Chondrocyte (in vitro differentiated cells): ENCODE measurements at regions not wholly inside any gene's neighbourhood (a gene's known extent, or its start where the extent isn't known, plus 50 kb on each side); places are given as distances from the start of the nearest gene placed in this dataset.

Experiments used
- DNase-seq: peaks from one replicate; pipeline ENCODE4 v3.0.0; 2021; ENCODE audit warnings: mixed read lengths, low spot score
- H3K27ac Mint-ChIP-seq: one replicate; pipeline ENCODE4 v1.8.0; 2021; ENCODE audit warnings: mild to moderate bottlenecking, moderate library complexity, mixed read lengths; ENCODE audit not compliant: unreplicated experiment
- H3K27me3 Mint-ChIP-seq: 2 replicates; pipeline ENCODE4 v1.8.0; 2021; ENCODE audit warnings: low read depth, mixed read lengths
- H3K36me3 Mint-ChIP-seq: 2 replicates; pipeline ENCODE4 v1.8.0; 2021; ENCODE audit warnings: low read depth, mixed read lengths
- H3K4me1 Mint-ChIP-seq: 2 replicates; pipeline ENCODE4 v1.8.0; 2021; ENCODE audit warnings: low read depth, mild to moderate bottlenecking, mixed read lengths
- H3K4me3 Mint-ChIP-seq: one replicate; pipeline ENCODE4 v1.8.0; 2021; ENCODE audit warnings: mild to moderate bottlenecking, moderate library complexity, mixed read lengths; ENCODE audit not compliant: unreplicated experiment
- H3K9me3 Mint-ChIP-seq: 2 replicates; pipeline ENCODE4 v1.8.0; 2021; ENCODE audit warnings: low read depth, mixed read lengths
- TF ChIP-seq, protein P1 (sequence below): fragments of 200-600 bp; sonication (generic); IDR thresholded peaks from 2 replicates; pipeline ENCODE4 v1.5.0; 2021; ENCODE audit warnings: antibody characterized with exemption, mild to moderate bottlenecking, moderate library complexity

GRCh38 chr2:45279356-45279755 is 270.1 kb upstream of the SIX2 start:
- Mint-ChIP-seq H3K4me3 (no peak overlapping the region), H3K36me3 (no peaks in the 10 kb centered on the region), H3K27me3 (no peaks in the 10 kb centered on the region), H3K9me3 (no peaks in the 10 kb centered on the region), H3K4me1 (peaks cover 74% of the 10 kb centered on the region), H3K27ac (no peak overlapping the region)
- TF ChIP-seq, protein P1, sequence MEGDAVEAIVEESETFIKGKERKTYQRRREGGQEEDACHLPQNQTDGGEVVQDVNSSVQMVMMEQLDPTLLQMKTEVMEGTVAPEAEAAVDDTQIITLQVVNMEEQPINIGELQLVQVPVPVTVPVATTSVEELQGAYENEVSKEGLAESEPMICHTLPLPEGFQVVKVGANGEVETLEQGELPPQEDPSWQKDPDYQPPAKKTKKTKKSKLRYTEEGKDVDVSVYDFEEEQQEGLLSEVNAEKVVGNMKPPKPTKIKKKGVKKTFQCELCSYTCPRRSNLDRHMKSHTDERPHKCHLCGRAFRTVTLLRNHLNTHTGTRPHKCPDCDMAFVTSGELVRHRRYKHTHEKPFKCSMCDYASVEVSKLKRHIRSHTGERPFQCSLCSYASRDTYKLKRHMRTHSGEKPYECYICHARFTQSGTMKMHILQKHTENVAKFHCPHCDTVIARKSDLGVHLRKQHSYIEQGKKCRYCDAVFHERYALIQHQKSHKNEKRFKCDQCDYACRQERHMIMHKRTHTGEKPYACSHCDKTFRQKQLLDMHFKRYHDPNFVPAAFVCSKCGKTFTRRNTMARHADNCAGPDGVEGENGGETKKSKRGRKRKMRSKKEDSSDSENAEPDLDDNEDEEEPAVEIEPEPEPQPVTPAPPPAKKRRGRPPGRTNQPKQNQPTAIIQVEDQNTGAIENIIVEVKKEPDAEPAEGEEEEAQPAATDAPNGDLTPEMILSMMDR, result no peak
- DNase-seq, result no peak

DNA sequence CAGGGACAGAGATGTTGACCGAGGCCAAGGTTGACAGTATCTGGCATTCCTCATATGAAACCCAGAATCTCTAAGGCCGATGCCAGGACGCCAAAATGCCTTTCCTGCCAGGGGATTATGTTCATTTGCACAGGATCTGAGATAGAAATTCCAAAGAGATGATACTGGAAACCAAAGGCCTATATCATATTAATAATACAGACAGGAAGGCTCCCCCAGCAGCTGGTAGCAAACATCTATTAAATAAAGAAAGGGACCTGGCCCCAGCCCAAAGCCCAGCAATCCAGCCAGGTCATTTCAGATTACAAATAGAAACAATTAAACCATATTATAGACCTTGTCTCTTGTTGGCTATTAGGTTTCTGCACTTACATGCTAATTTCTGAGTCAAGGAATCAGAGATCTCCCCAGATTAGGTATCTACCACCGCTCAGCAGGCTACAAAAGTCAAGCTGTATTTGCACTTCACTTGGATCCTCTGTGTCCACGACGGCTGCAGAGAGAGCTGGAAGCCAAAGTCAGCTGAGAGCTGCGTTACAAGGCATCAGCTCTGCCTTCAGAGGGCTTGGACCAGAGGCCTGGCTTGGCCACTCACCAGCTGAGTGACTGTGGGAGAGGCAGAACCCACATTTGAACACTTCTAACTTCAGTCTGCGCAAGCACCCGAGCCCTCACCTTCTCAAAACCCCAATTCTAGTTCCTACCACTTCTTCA is 269.3 kb upstream of the SIX2 start:
- DNase-seq, result no peak
- TF ChIP-seq, protein P1, result no peak
- peaks cover 74% of the 10 kb centered on the region for H3K4me1 Mint-ChIP-seq
- H3K9me3 Mint-ChIP-seq, result no peaks in the 10 kb centered on the region
- no peak overlapping the region for H3K27ac Mint-ChIP-seq
- no peak overlapping the region for H3K4me3 Mint-ChIP-seq
- H3K36me3 Mint-ChIP-seq, result no peaks in the 10 kb centered on the region
- no peaks in the 10 kb centered on the region for H3K27me3 Mint-ChIP-seq

- Mint-ChIP-seq H3K27me3 (no peaks in the 10 kb centered on the region), H3K36me3 (no peaks in the 10 kb centered on the region), H3K9me3 (no peaks in the 10 kb centered on the region), H3K4me1 (peaks cover 68% of the 10 kb centered on the region), H3K27ac (no peak overlapping the region), H3K4me3 (no peak overlapping the region)
- DNase-seq, result no peak
- TF ChIP-seq, protein P1, result no peak
Observed at GRCh38 chr2:45276914-45277313, 267.7 kb upstream of the SIX2 start.

GRCh38 chr2:45275806-45276205 is 266.6 kb upstream of the SIX2 start:
- no peaks in the 10 kb centered on the region for H3K36me3 Mint-ChIP-seq
- no peak overlapping the region for H3K4me3 Mint-ChIP-seq
- H3K9me3 Mint-ChIP-seq, result no peaks in the 10 kb centered on the region
- no peak for DNase-seq
- TF ChIP-seq, protein P1, result no peak
- H3K27me3 Mint-ChIP-seq, result no peaks in the 10 kb centered on the region
- H3K4me1 Mint-ChIP-seq, result peaks cover 68% of the 10 kb centered on the region
- peak overlapping the region; percentile 80 for H3K27ac Mint-ChIP-seq

DNA sequence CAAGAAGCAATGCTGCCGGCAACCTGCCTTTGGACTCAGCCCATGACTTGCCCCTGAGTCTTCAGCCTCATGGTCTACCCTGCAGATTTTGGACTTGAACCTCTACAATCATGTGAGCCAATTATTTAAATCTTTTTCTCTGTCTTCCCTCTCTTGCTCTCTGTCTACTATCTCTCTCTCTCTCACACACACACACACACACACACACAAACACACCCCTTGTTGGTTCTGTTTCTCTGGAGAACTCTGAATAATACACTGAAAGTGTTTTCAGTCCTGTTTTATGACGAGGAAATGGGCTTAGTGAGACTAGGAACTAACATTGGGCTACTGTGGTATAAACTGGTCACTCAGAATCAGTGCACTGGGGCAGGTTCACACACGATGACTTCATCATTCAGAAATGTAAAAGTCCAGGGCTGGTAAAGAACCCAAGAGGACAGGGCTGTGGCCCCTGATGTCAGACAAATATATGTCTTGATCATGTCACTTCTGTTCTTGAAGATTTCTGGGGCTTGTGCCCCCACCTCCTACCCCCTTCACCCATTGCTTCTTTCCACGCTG is 266.1 kb upstream of the SIX2 start:
- H3K27me3 Mint-ChIP-seq, result no peaks in the 10 kb centered on the region
- no peaks in the 10 kb centered on the region for H3K36me3 Mint-ChIP-seq
- DNase-seq, result no peak
- no peak overlapping the region for H3K4me3 Mint-ChIP-seq
- H3K9me3 Mint-ChIP-seq, result no peaks in the 10 kb centered on the region
- TF ChIP-seq, protein P1, result no peak
- peaks cover 68% of the 10 kb centered on the region for H3K4me1 Mint-ChIP-seq
- H3K27ac Mint-ChIP-seq, result peak overlapping the region; percentile 80
